ENCODE measurements at regions not wholly inside any gene's neighbourhood (a gene's known extent, or its start where the extent isn't known, plus 50 kb on each side); places are given as distances from the start of the nearest gene placed in this dataset.

DNA sequence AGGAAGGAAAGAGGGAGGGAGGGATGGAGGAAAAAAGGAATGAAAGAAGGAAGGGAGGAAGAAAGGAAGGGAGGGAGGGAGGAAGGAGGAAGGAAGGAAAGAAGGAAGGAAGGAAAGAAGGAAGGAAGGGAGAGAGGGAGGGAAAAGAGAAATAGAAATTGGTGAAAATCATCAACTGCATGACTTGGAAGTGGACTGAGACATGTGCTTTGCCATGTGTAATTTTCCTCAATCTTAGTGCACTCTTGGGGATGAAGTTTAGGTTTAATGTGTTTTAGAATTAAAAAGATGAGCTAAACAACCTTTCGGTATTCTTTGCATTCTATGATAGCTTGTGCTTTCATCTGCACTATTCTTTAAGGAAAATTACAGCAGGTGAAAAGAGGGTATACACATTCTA, 320.1 kb upstream of the GALNT5 start:
- TF ChIP-seq CREB1 (IDR thresholded peaks at IDR 0.05; ENCODE audit: low read depth) (no peak), NFIC (IDR thresholded peaks at IDR 0.05) (no peak), RAD21 (IDR thresholded peaks at IDR 0.05; ENCODE audit: low read depth) (no peak), EP300 (IDR thresholded peaks at IDR 0.05; ENCODE audit: borderline replicate concordance) (no peak), FOXM1 (IDR thresholded peaks at IDR 0.05; ENCODE audit: borderline replicate concordance, low read depth) (no peak), TEAD4 (IDR thresholded peaks at IDR 0.05) (no peak), CEBPB (IDR thresholded peaks at IDR 0.05) (no peak)
- TF ChIP-seq, protein P1, sequence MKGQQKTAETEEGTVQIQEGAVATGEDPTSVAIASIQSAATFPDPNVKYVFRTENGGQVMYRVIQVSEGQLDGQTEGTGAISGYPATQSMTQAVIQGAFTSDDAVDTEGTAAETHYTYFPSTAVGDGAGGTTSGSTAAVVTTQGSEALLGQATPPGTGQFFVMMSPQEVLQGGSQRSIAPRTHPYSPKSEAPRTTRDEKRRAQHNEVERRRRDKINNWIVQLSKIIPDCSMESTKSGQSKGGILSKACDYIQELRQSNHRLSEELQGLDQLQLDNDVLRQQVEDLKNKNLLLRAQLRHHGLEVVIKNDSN (IDR thresholded peaks at IDR 0.05): no peak
- TF ChIP-seq, protein P2, sequence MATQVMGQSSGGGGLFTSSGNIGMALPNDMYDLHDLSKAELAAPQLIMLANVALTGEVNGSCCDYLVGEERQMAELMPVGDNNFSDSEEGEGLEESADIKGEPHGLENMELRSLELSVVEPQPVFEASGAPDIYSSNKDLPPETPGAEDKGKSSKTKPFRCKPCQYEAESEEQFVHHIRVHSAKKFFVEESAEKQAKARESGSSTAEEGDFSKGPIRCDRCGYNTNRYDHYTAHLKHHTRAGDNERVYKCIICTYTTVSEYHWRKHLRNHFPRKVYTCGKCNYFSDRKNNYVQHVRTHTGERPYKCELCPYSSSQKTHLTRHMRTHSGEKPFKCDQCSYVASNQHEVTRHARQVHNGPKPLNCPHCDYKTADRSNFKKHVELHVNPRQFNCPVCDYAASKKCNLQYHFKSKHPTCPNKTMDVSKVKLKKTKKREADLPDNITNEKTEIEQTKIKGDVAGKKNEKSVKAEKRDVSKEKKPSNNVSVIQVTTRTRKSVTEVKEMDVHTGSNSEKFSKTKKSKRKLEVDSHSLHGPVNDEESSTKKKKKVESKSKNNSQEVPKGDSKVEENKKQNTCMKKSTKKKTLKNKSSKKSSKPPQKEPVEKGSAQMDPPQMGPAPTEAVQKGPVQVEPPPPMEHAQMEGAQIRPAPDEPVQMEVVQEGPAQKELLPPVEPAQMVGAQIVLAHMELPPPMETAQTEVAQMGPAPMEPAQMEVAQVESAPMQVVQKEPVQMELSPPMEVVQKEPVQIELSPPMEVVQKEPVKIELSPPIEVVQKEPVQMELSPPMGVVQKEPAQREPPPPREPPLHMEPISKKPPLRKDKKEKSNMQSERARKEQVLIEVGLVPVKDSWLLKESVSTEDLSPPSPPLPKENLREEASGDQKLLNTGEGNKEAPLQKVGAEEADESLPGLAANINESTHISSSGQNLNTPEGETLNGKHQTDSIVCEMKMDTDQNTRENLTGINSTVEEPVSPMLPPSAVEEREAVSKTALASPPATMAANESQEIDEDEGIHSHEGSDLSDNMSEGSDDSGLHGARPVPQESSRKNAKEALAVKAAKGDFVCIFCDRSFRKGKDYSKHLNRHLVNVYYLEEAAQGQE (IDR thresholded peaks at IDR 0.05; ENCODE audit: low read depth): no peak
- TF ChIP-seq, protein P3, sequence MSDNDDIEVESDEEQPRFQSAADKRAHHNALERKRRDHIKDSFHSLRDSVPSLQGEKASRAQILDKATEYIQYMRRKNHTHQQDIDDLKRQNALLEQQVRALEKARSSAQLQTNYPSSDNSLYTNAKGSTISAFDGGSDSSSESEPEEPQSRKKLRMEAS (IDR thresholded peaks at IDR 0.05): no peak
